Stimulated activated CD4-positive, alpha-beta T cell treated with anti-CD3 and anti-CD28 coated beads, Interleukin-15, amount 100 ng/mL, for 24 hours (primary cell): ENCODE measurements at regions not wholly inside any gene's neighbourhood (a gene's known extent, or its start where the extent isn't known, plus 50 kb on each side); places are given as distances from the start of the nearest gene placed in this dataset.
"Not testable (repeated sequence)": the region's sequence is repeated elsewhere in the genome, so short reads cannot be mapped to it uniquely, and the experiment has no call there.

Experiments used
- DNase-seq: peaks from one replicate; pipeline ENCODE4 v3.0.0-alpha.2; 2020

- DNase-seq = no peak
Measured at GRCh38 chr11:82194521-82194920, 539.1 kb downstream of the FAM181B start.

GRCh38 chr11:82191695-82192094 is 542.0 kb downstream of the FAM181B start:
- no peak for DNase-seq

- no peak for DNase-seq
Measured at GRCh38 chr11:82185925-82186324, 547.7 kb downstream of the FAM181B start.

GRCh38 chr11:82184966-82185365 is 548.7 kb downstream of the FAM181B start:
- no peak for DNase-seq

GRCh38 chr11:82183346-82183745 is 550.3 kb downstream of the FAM181B start:
- DNase-seq = no peak

- DNase-seq = not testable (repeated sequence)
Measured at GRCh38 chr11:82182697-82183096, 551.0 kb downstream of the FAM181B start.

GRCh38 chr11:82181796-82182195 is 551.9 kb downstream of the FAM181B start:
- not testable (repeated sequence) for DNase-seq

GRCh38 chr11:82176945-82177344 is 556.7 kb downstream of the FAM181B start:
- DNase-seq = no peak

- no peak for DNase-seq
Measured at GRCh38 chr11:82176365-82176764, 557.3 kb downstream of the FAM181B start.

GRCh38 chr11:82174610-82175009 is 559.1 kb downstream of the FAM181B start:
- no peak for DNase-seq

GRCh38 chr11:82146789-82147188 is 586.9 kb downstream of the FAM181B start:
- no peak for DNase-seq

- no peak for DNase-seq
Measured at GRCh38 chr11:82118946-82119345, 614.7 kb downstream of the FAM181B start.

- DNase-seq = no peak
Measured at GRCh38 chr11:82117362-82117761, 616.3 kb downstream of the FAM181B start.

- DNase-seq = no peak
Measured at GRCh38 chr11:82105331-82105998, 628.2 kb downstream of the FAM181B start.

GRCh38 chr11:82092904-82093303 is 640.8 kb downstream of the FAM181B start:
- DNase-seq = no peak

GRCh38 chr11:82089426-82089825 is 644.2 kb downstream of the FAM181B start:
- no peak for DNase-seq

- DNase-seq = no peak
Measured at GRCh38 chr11:82085493-82085892, 648.2 kb downstream of the FAM181B start.

- no peak for DNase-seq
Measured at GRCh38 chr11:82082976-82083375, 650.7 kb downstream of the FAM181B start.

- DNase-seq = no peak
Measured at GRCh38 chr11:82080160-82080559, 653.5 kb downstream of the FAM181B start.

GRCh38 chr11:82076126-82076525 is 657.5 kb downstream of the FAM181B start:
- no peak for DNase-seq

- DNase-seq = no peak
Measured at GRCh38 chr11:82059505-82059904, 674.2 kb downstream of the FAM181B start.

- DNase-seq = no peak
Measured at GRCh38 chr11:82056450-82056849, 677.2 kb downstream of the FAM181B start.

GRCh38 chr11:82049199-82049598 is 684.5 kb downstream of the FAM181B start:
- no peak for DNase-seq

GRCh38 chr11:82047200-82047599 is 686.5 kb downstream of the FAM181B start:
- no peak for DNase-seq

- no peak for DNase-seq
Measured at GRCh38 chr11:82046778-82047177, 686.9 kb downstream of the FAM181B start.
